ENCODE measurements at regions not wholly inside any gene's neighbourhood (a gene's known extent, or its start where the extent isn't known, plus 50 kb on each side); places are given as distances from the start of the nearest gene placed in this dataset.

GRCh38 chr6:86476311-86476710 lies 461.0 kb upstream of the HTR1E start:
- H3K27me3 ChIP-seq (ENCODE audit: control insufficient read depth in 1 of 2, insufficient read depth in 2 of 2, low read length in 2 of 2) = no peaks in the 10 kb centered on the region
- no peaks in the 10 kb centered on the region for H3K36me3 ChIP-seq (ENCODE audit: control insufficient read depth in 2 of 2, insufficient read depth in 2 of 2, low read length in 1 of 2)
- H3K4me1 ChIP-seq (ENCODE audit: control insufficient read depth in 2 of 2, insufficient read depth in 2 of 2, low read length in 1 of 2) = no peaks in the 10 kb centered on the region
- WGBS, 2 donors = 70 to 74% methylated on average over 4 of the region's 4 CpGs
- no peak overlapping the region for H3K4me3 ChIP-seq (ENCODE audit: low read depth in 1 of 2, low read length in 2 of 2)
- H3K27ac ChIP-seq (ENCODE audit: low read depth in 2 of 2, low read length in 1 of 2) = no peak overlapping the region
- H3K9me3 ChIP-seq (ENCODE audit: control insufficient read depth in 2 of 2, insufficient read depth in 1 of 2, low read depth in 1 of 2, low read length in 1 of 2) = peaks cover 0 to 2% of the 10 kb centered on the region in 2 donors

- Histone ChIP-seq H3K4me3 (ENCODE audit: low read depth in 1 of 2, low read length in 2 of 2) (no peak overlapping the region), H3K27me3 (ENCODE audit: control insufficient read depth in 1 of 2, insufficient read depth in 2 of 2, low read length in 2 of 2) (no peaks in the 10 kb centered on the region), H3K9me3 (ENCODE audit: control insufficient read depth in 2 of 2, insufficient read depth in 1 of 2, low read depth in 1 of 2, low read length in 1 of 2) (peaks cover 0 to 2% of the 10 kb centered on the region in 2 donors), H3K36me3 (ENCODE audit: control insufficient read depth in 2 of 2, insufficient read depth in 2 of 2, low read length in 1 of 2) (no peaks in the 10 kb centered on the region), H3K4me1 (ENCODE audit: control insufficient read depth in 2 of 2, insufficient read depth in 2 of 2, low read length in 1 of 2) (no peaks in the 10 kb centered on the region), H3K27ac (ENCODE audit: low read depth in 2 of 2, low read length in 1 of 2) (no peak overlapping the region)
- 90% methylated on average over 9 of the region's 9 CpGs for WGBS, 2 donors
Observed at GRCh38 chr6:86474081-86474480, 463.2 kb upstream of the HTR1E start.

GRCh38 chr6:86471791-86472190 lies 465.5 kb upstream of the HTR1E start:
- Histone ChIP-seq H3K4me3 (ENCODE audit: low read depth in 1 of 2, low read length in 2 of 2) (no peak overlapping the region), H3K27ac (ENCODE audit: low read depth in 2 of 2, low read length in 1 of 2) (no peak overlapping the region), H3K4me1 (ENCODE audit: control insufficient read depth in 2 of 2, insufficient read depth in 2 of 2, low read length in 1 of 2) (no peaks in the 10 kb centered on the region), H3K27me3 (ENCODE audit: control insufficient read depth in 1 of 2, insufficient read depth in 2 of 2, low read length in 2 of 2) (no peaks in the 10 kb centered on the region), H3K36me3 (ENCODE audit: control insufficient read depth in 2 of 2, insufficient read depth in 2 of 2, low read length in 1 of 2) (no peaks in the 10 kb centered on the region), H3K9me3 (ENCODE audit: control insufficient read depth in 2 of 2, insufficient read depth in 1 of 2, low read depth in 1 of 2, low read length in 1 of 2) (peaks cover 0 to 2% of the 10 kb centered on the region in 2 donors)
- WGBS, 2 donors = 68% methylated on average over 3 of the region's 3 CpGs

- WGBS, 2 donors = 66 to 73% methylated on average over 4 of the region's 4 CpGs
- H3K36me3 ChIP-seq (ENCODE audit: control insufficient read depth in 2 of 2, insufficient read depth in 2 of 2, low read length in 1 of 2) = no peaks in the 10 kb centered on the region
- no peak overlapping the region for H3K27ac ChIP-seq (ENCODE audit: low read depth in 2 of 2, low read length in 1 of 2)
- H3K9me3 ChIP-seq (ENCODE audit: control insufficient read depth in 2 of 2, insufficient read depth in 1 of 2, low read depth in 1 of 2, low read length in 1 of 2) = no peaks in the 10 kb centered on the region
- H3K4me3 ChIP-seq (ENCODE audit: low read depth in 1 of 2, low read length in 2 of 2) = no peak overlapping the region
- H3K4me1 ChIP-seq (ENCODE audit: control insufficient read depth in 2 of 2, insufficient read depth in 2 of 2, low read length in 1 of 2) = no peaks in the 10 kb centered on the region
- no peaks in the 10 kb centered on the region for H3K27me3 ChIP-seq (ENCODE audit: control insufficient read depth in 1 of 2, insufficient read depth in 2 of 2, low read length in 2 of 2)
Observed at GRCh38 chr6:86459978-86460377, 477.4 kb upstream of the HTR1E start.

GRCh38 chr6:86456821-86457220 lies 480.5 kb upstream of the HTR1E start:
- Histone ChIP-seq H3K36me3 (ENCODE audit: control insufficient read depth in 2 of 2, insufficient read depth in 2 of 2, low read length in 1 of 2) (no peaks in the 10 kb centered on the region), H3K9me3 (ENCODE audit: control insufficient read depth in 2 of 2, insufficient read depth in 1 of 2, low read depth in 1 of 2, low read length in 1 of 2) (no peaks in the 10 kb centered on the region), H3K4me3 (ENCODE audit: low read depth in 1 of 2, low read length in 2 of 2) (no peak overlapping the region), H3K4me1 (ENCODE audit: control insufficient read depth in 2 of 2, insufficient read depth in 2 of 2, low read length in 1 of 2) (no peaks in the 10 kb centered on the region), H3K27me3 (ENCODE audit: control insufficient read depth in 1 of 2, insufficient read depth in 2 of 2, low read length in 2 of 2) (no peaks in the 10 kb centered on the region), H3K27ac (ENCODE audit: low read depth in 2 of 2, low read length in 1 of 2) (no peak overlapping the region)

GRCh38 chr6:86453232-86453631 lies 484.1 kb upstream of the HTR1E start:
- no peak overlapping the region for H3K4me3 ChIP-seq (ENCODE audit: low read depth in 1 of 2, low read length in 2 of 2)
- H3K36me3 ChIP-seq (ENCODE audit: control insufficient read depth in 2 of 2, insufficient read depth in 2 of 2, low read length in 1 of 2) = no peaks in the 10 kb centered on the region
- H3K27me3 ChIP-seq (ENCODE audit: control insufficient read depth in 1 of 2, insufficient read depth in 2 of 2, low read length in 2 of 2) = no peaks in the 10 kb centered on the region
- no peaks in the 10 kb centered on the region for H3K4me1 ChIP-seq (ENCODE audit: control insufficient read depth in 2 of 2, insufficient read depth in 2 of 2, low read length in 1 of 2)
- 25 to 32% methylated on average over 1 of the region's 1 CpG for WGBS, 2 donors
- H3K27ac ChIP-seq (ENCODE audit: low read depth in 2 of 2, low read length in 1 of 2) = no peak overlapping the region
- no peaks in the 10 kb centered on the region for H3K9me3 ChIP-seq (ENCODE audit: control insufficient read depth in 2 of 2, insufficient read depth in 1 of 2, low read depth in 1 of 2, low read length in 1 of 2)

- Histone ChIP-seq H3K27me3 (ENCODE audit: control insufficient read depth in 1 of 2, insufficient read depth in 2 of 2, low read length in 2 of 2) (no peaks in the 10 kb centered on the region), H3K27ac (ENCODE audit: low read depth in 2 of 2, low read length in 1 of 2) (no peak overlapping the region), H3K9me3 (ENCODE audit: control insufficient read depth in 2 of 2, insufficient read depth in 1 of 2, low read depth in 1 of 2, low read length in 1 of 2) (peaks cover 0 to 3% of the 10 kb centered on the region in 2 donors), H3K4me3 (ENCODE audit: low read depth in 1 of 2, low read length in 2 of 2) (no peak overlapping the region), H3K4me1 (ENCODE audit: control insufficient read depth in 2 of 2, insufficient read depth in 2 of 2, low read length in 1 of 2) (no peaks in the 10 kb centered on the region), H3K36me3 (ENCODE audit: control insufficient read depth in 2 of 2, insufficient read depth in 2 of 2, low read length in 1 of 2) (no peaks in the 10 kb centered on the region)
- WGBS, 2 donors = 73 to 83% methylated on average over 2 of the region's 2 CpGs
Observed at GRCh38 chr6:86448398-86448797, 488.9 kb upstream of the HTR1E start.

GRCh38 chr6:86440608-86441007 lies 496.7 kb upstream of the HTR1E start:
- H3K4me3 ChIP-seq (ENCODE audit: low read depth in 1 of 2, low read length in 2 of 2) = no peak overlapping the region
- H3K4me1 ChIP-seq (ENCODE audit: control insufficient read depth in 2 of 2, insufficient read depth in 2 of 2, low read length in 1 of 2) = no peaks in the 10 kb centered on the region
- H3K27me3 ChIP-seq (ENCODE audit: control insufficient read depth in 1 of 2, insufficient read depth in 2 of 2, low read length in 2 of 2) = no peaks in the 10 kb centered on the region
- H3K9me3 ChIP-seq (ENCODE audit: control insufficient read depth in 2 of 2, insufficient read depth in 1 of 2, low read depth in 1 of 2, low read length in 1 of 2) = no peaks in the 10 kb centered on the region
- H3K27ac ChIP-seq (ENCODE audit: low read depth in 2 of 2, low read length in 1 of 2) = no peak overlapping the region
- H3K36me3 ChIP-seq (ENCODE audit: control insufficient read depth in 2 of 2, insufficient read depth in 2 of 2, low read length in 1 of 2) = no peaks in the 10 kb centered on the region

- H3K4me3 ChIP-seq (ENCODE audit: low read depth in 1 of 2, low read length in 2 of 2) = no peak overlapping the region
- H3K27ac ChIP-seq (ENCODE audit: low read depth in 2 of 2, low read length in 1 of 2) = no peak overlapping the region
- no peaks in the 10 kb centered on the region for H3K4me1 ChIP-seq (ENCODE audit: control insufficient read depth in 2 of 2, insufficient read depth in 2 of 2, low read length in 1 of 2)
- H3K27me3 ChIP-seq (ENCODE audit: control insufficient read depth in 1 of 2, insufficient read depth in 2 of 2, low read length in 2 of 2) = no peaks in the 10 kb centered on the region
- no peaks in the 10 kb centered on the region for H3K9me3 ChIP-seq (ENCODE audit: control insufficient read depth in 2 of 2, insufficient read depth in 1 of 2, low read depth in 1 of 2, low read length in 1 of 2)
- no peaks in the 10 kb centered on the region for H3K36me3 ChIP-seq (ENCODE audit: control insufficient read depth in 2 of 2, insufficient read depth in 2 of 2, low read length in 1 of 2)
- 67 to 74% methylated on average over 1 of the region's 1 CpG for WGBS, 2 donors
Observed at GRCh38 chr6:86423571-86423970, 513.8 kb upstream of the HTR1E start.

GRCh38 chr6:86412057-86412456 lies 525.3 kb upstream of the HTR1E start:
- no peak overlapping the region for H3K27ac ChIP-seq (ENCODE audit: low read depth in 2 of 2, low read length in 1 of 2)
- H3K36me3 ChIP-seq (ENCODE audit: control insufficient read depth in 2 of 2, insufficient read depth in 2 of 2, low read length in 1 of 2) = no peaks in the 10 kb centered on the region
- WGBS, 2 donors = 94 to 98% methylated on average over 2 of the region's 2 CpGs
- peaks cover 3% of the 10 kb centered on the region in 2 donors for H3K9me3 ChIP-seq (ENCODE audit: control insufficient read depth in 2 of 2, insufficient read depth in 1 of 2, low read depth in 1 of 2, low read length in 1 of 2)
- H3K4me3 ChIP-seq (ENCODE audit: low read depth in 1 of 2, low read length in 2 of 2) = no peak overlapping the region
- no peaks in the 10 kb centered on the region for H3K4me1 ChIP-seq (ENCODE audit: control insufficient read depth in 2 of 2, insufficient read depth in 2 of 2, low read length in 1 of 2)
- no peaks in the 10 kb centered on the region for H3K27me3 ChIP-seq (ENCODE audit: control insufficient read depth in 1 of 2, insufficient read depth in 2 of 2, low read length in 2 of 2)

All from esophagus (tissue), 2 donors.